ENCODE measurements at regions not wholly inside any gene's neighbourhood (a gene's known extent, or its start where the extent isn't known, plus 50 kb on each side); places are given as distances from the start of the nearest gene placed in this dataset.

DNA sequence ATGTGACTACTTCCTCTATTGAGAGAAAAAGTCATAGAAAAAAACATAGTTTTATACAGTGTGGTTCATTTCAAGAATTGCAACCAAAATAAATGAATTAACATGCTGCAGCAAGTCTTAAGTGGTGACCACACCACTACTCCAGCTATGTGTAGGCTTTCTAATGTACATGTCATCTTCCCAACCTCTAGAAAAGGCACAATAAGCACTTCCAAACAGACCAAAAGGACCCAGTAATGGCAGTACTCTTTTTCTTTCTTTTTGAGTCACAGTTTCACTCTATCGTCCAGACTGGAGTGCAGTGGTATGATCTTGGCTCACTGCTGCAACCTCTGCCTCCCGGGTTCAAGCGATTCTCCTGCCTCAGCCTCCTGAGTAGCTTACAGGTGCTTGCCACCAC, 219.3 kb upstream of the KBTBD8 start:
- Histone ChIP-seq H3K4me3 (ENCODE audit: low read length in 2 of 2) (no peak overlapping the region), H3K9ac (ENCODE audit: low read length in 2 of 2) (no peak overlapping the region), H3K27ac (ENCODE audit: low read length) (no peak overlapping the region), H3K4me1 (ENCODE audit: control insufficient read depth, insufficient read depth, low read length) (no peaks in the 10 kb centered on the region), H3K27me3 (ENCODE audit: control insufficient read depth in 1 of 2, insufficient read depth in 2 of 2, low read length in 2 of 2) (no peaks in the 10 kb centered on the region), H3K36me3 (ENCODE audit: control insufficient read depth in 2 of 2, insufficient read depth in 2 of 2, low read length in 2 of 2) (no peaks in the 10 kb centered on the region), H3K9me3 (ENCODE audit: control insufficient read depth in 2 of 2, low read length in 2 of 2) (peaks cover 0 to 2% of the 10 kb centered on the region in 2 donors)

DNA sequence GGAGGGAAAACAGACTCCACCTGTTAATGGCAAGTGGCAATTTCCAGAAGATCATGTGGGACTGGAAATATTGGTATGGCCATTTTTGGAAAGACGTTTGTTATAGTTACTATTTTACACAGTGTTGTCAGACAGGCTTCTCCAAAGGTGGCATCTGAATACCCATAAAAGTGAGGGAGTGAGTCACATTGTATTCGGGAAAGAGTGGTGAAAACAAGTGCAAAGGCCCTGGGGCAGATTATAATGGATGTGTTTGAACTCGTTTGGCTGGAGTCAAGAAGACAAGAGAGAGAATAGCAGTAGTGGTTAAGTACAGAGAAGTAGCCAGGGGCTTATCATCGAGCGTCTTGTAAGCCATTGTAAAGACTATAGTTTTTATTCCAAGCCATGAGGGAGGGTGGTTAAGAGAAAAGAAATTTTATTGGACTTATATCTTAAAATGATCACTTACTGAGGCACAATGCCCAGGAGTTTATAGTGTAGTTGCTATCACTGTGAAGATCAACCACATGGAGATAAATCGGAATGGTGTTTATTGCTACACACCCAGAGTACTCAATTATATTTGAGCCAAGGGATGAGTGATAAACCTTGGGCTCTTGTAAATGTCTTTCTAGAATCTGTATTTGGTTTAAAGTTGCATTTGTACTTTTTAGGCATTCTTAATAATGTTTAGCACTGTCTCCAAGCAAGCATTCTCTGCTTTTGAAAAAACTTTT, 212.8 kb upstream of the KBTBD8 start:
- Histone ChIP-seq H3K9me3 (ENCODE audit: control insufficient read depth in 2 of 2, low read length in 2 of 2) (peaks cover 0 to 2% of the 10 kb centered on the region in 2 donors), H3K27ac (ENCODE audit: low read length) (no peak overlapping the region), H3K36me3 (ENCODE audit: control insufficient read depth in 2 of 2, insufficient read depth in 2 of 2, low read length in 2 of 2) (no peaks in the 10 kb centered on the region), H3K4me3 (ENCODE audit: low read length in 2 of 2) (no peak overlapping the region), H3K9ac (ENCODE audit: low read length in 2 of 2) (no peak overlapping the region), H3K4me1 (ENCODE audit: control insufficient read depth, insufficient read depth, low read length) (no peaks in the 10 kb centered on the region), H3K27me3 (ENCODE audit: control insufficient read depth in 1 of 2, insufficient read depth in 2 of 2, low read length in 2 of 2) (no peaks in the 10 kb centered on the region)

DNA sequence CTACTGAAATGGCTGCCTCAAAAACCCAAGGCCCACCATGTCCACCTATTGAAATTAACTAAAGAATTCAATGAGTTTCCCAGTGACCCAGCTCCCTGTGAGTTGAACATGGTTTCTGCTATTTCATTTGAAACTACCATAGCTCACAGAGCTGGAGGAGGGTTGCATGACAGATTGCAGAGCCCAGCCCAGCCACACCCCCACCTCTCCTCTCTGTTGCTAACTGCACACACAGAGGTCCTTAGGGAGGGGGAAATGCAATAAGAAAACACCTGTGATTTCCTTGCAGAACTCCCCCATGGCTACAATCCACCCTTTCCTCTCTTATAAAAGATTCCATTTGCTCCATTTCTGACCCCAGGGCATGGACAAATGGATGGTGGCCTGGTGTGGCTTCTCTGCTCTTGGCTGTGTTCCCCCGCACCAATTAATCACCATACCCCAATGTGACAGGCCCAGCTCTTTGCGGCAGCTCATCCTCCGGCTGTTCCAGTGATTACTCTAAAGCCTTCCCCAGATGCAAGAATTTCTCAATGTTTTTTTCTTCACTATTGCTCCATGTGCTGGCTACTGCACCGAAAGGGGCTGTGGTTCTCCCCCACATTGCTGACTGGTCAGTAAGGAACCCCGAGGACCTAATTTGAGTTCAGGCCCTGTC, 208.4 kb upstream of the KBTBD8 start:
- Histone ChIP-seq H3K4me1 (ENCODE audit: control insufficient read depth, insufficient read depth, low read length) (no peaks in the 10 kb centered on the region), H3K4me3 (ENCODE audit: low read length in 2 of 2) (no peak overlapping the region), H3K27ac (ENCODE audit: low read length) (no peak overlapping the region), H3K9me3 (ENCODE audit: control insufficient read depth in 2 of 2, low read length in 2 of 2) (no peaks in the 10 kb centered on the region), H3K27me3 (ENCODE audit: control insufficient read depth in 1 of 2, insufficient read depth in 2 of 2, low read length in 2 of 2) (no peaks in the 10 kb centered on the region), H3K9ac (ENCODE audit: low read length in 2 of 2) (no peak overlapping the region), H3K36me3 (ENCODE audit: control insufficient read depth in 2 of 2, insufficient read depth in 2 of 2, low read length in 2 of 2) (no peaks in the 10 kb centered on the region)

DNA sequence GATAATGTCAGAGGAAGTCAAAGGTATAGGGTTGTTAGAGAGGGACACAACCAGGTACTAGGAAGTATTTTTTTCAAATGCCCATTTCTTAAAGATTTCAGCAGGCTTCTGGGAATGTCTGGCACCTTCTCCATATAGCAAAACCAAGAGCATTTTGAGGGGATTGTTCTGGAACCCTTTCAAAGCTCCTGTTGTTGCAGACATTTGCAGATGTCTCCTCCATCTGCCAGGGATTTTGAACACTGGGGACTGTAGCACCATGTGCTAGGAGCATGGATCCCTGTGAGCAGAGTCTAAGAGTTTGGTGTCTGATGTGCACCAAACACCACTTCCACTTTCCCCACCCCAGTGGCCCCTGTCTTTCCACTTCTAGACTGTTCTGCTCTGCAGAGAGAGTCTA, 206.0 kb upstream of the KBTBD8 start:
- H3K9ac ChIP-seq (ENCODE audit: low read length in 2 of 2), result no peak overlapping the region
- no peaks in the 10 kb centered on the region for H3K27me3 ChIP-seq (ENCODE audit: control insufficient read depth in 1 of 2, insufficient read depth in 2 of 2, low read length in 2 of 2)
- no peaks in the 10 kb centered on the region for H3K4me1 ChIP-seq (ENCODE audit: control insufficient read depth, insufficient read depth, low read length)
- no peaks in the 10 kb centered on the region for H3K36me3 ChIP-seq (ENCODE audit: control insufficient read depth in 2 of 2, insufficient read depth in 2 of 2, low read length in 2 of 2)
- no peak overlapping the region for H3K4me3 ChIP-seq (ENCODE audit: low read length in 2 of 2)
- H3K9me3 ChIP-seq (ENCODE audit: control insufficient read depth in 2 of 2, low read length in 2 of 2), result no peaks in the 10 kb centered on the region
- H3K27ac ChIP-seq (ENCODE audit: low read length), result no peak overlapping the region

DNA sequence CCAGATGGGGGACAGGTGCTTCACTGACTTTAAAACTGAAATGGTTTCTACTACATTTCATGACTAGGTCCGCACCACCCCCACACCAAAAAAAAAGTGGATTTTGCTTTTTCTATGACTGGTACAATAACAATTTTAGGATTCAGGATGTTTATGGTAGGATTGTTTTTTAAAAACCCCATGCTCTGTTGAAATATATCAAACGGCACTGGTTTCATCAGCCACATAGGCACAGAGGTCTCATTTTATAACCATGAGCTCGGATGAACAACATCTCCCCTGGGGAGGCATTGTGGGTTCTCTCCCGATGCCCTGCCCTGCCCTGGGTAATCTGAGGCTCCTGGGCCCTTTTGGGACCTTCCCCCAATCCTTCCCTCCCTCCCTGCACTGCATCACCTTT, 202.7 kb upstream of the KBTBD8 start:
- Histone ChIP-seq H3K27ac (ENCODE audit: low read length) (no peak overlapping the region), H3K9ac (ENCODE audit: low read length in 2 of 2) (no peak overlapping the region), H3K9me3 (ENCODE audit: control insufficient read depth in 2 of 2, low read length in 2 of 2) (no peaks in the 10 kb centered on the region), H3K27me3 (ENCODE audit: control insufficient read depth in 1 of 2, insufficient read depth in 2 of 2, low read length in 2 of 2) (no peaks in the 10 kb centered on the region), H3K4me1 (ENCODE audit: control insufficient read depth, insufficient read depth, low read length) (peaks cover 3% of the 10 kb centered on the region), H3K4me3 (ENCODE audit: low read length in 2 of 2) (no peak overlapping the region), H3K36me3 (ENCODE audit: control insufficient read depth in 2 of 2, insufficient read depth in 2 of 2, low read length in 2 of 2) (no peaks in the 10 kb centered on the region)

DNA sequence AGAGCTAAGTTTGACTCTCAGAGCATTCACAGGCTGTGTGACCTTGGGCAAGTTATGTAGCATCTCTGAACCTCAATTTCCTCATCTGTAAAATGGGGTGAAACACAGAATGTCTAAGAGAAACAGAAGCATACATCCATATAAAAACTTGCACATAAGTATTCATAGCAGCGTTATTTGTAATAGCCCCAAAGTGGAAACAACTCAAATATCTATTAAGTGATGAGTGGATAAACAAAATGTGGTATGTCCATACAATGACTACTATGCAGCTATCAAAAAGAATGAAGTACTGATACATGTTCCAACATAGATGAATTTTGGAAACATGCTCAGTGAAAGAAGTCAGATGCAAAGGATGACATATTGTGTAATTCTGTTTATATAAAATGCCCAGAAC, 201.8 kb upstream of the KBTBD8 start:
- Histone ChIP-seq H3K4me3 (ENCODE audit: low read length in 2 of 2) (no peak overlapping the region), H3K27ac (ENCODE audit: low read length) (no peak overlapping the region), H3K9me3 (ENCODE audit: control insufficient read depth in 2 of 2, low read length in 2 of 2) (no peaks in the 10 kb centered on the region), H3K4me1 (ENCODE audit: control insufficient read depth, insufficient read depth, low read length) (peaks cover 3% of the 10 kb centered on the region), H3K9ac (ENCODE audit: low read length in 2 of 2) (no peak overlapping the region), H3K36me3 (ENCODE audit: control insufficient read depth in 2 of 2, insufficient read depth in 2 of 2, low read length in 2 of 2) (no peaks in the 10 kb centered on the region), H3K27me3 (ENCODE audit: control insufficient read depth in 1 of 2, insufficient read depth in 2 of 2, low read length in 2 of 2) (no peaks in the 10 kb centered on the region)

DNA sequence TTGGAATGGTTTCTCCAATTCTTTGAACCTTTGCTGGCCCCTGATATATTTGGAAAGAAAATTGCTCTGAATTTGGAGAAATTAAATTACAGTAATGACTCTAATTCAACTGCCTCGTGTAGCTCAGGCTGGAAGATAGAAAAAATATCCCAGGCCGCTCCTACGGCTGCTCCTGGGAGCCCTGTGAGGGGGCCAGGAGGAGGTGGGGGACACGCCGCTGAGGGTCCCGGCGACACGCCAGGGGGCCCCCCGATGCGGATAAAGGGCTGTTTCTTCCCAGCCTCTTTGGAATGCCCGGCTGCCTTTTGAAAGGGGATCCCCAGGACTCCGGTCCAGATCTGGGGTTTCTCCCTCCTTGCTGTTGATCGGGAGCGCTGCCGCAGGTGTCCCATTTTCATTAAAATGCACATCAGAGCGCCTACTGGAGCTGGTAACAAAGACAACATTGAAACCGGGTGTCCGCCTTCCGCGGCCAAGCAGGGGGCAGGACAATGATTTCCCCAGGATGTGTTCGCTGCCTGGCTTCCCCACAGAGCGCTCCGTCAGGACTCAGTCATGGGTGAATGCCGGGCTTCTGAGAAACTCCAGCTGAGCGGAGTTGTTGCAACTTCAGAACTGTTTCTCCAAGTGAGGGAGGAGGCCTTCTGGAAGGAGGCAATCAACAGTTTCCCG, 200.1 kb upstream of the KBTBD8 start:
- peaks cover 4% of the 10 kb centered on the region for H3K4me1 ChIP-seq (ENCODE audit: control insufficient read depth, insufficient read depth, low read length)
- peak overlapping the region in 1 of 2 donors; percentile 55 for H3K9ac ChIP-seq (ENCODE audit: low read length in 2 of 2)
- no peaks in the 10 kb centered on the region for H3K27me3 ChIP-seq (ENCODE audit: control insufficient read depth in 1 of 2, insufficient read depth in 2 of 2, low read length in 2 of 2)
- H3K9me3 ChIP-seq (ENCODE audit: control insufficient read depth in 2 of 2, low read length in 2 of 2), result no peaks in the 10 kb centered on the region
- no peak overlapping the region for H3K27ac ChIP-seq (ENCODE audit: low read length)
- peak overlapping the region; percentile 29 to 59 for H3K4me3 ChIP-seq (ENCODE audit: low read length in 2 of 2)
- H3K36me3 ChIP-seq (ENCODE audit: control insufficient read depth in 2 of 2, insufficient read depth in 2 of 2, low read length in 2 of 2), result no peaks in the 10 kb centered on the region

DNA sequence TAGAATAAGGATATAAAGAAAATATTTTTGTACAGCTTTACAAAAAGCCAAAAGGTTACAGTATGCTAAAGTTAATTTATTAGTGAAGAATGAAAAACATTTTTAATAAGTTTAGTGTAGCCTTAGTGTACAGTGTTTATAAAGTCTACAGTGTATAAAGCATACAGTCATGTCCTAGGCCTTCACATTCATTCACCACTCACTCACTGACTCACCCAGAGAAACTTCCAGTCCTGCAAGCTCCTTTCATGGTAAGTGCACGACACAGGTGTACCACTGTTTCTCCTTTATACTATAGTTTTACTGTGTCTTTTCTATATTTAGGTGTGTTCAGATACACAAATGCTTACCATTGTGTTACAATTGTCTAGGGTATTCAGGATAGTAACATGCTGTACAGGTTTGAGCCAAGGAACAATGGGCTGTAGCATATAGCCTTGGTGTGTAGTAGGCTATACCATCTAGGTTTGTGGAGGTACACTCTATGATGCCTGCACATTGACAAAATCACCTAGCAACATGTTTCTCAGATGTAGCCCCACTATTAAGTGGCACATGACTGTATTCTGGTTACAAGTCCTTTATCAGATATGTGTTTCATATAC, 197.1 kb upstream of the KBTBD8 start:
- no peak overlapping the region for H3K9ac ChIP-seq (ENCODE audit: low read length in 2 of 2)
- no peak overlapping the region for H3K27ac ChIP-seq (ENCODE audit: low read length)

DNA sequence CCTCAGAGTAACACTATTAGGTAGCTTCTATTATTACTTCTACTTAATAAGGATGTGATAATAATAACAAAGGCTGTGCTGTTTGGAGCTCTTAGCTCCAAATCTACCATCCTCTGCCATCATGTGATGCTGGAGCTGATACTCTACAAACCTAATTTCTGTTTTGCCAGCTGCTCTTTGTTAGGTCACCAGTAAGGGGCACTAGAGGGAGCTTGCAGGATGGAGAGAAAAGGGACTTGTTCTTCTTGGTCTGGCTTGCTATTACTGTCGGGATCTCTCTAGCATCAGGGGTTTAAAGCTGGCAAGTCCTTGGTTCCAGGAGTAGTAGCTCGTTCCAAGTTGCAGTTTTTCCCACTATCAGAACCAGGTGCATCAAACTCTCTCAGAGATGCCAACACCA, 194.9 kb upstream of the KBTBD8 start:
- no peaks in the 10 kb centered on the region for H3K9me3 ChIP-seq (ENCODE audit: control insufficient read depth in 2 of 2, low read length in 2 of 2)
- H3K4me3 ChIP-seq (ENCODE audit: low read length in 2 of 2), result no peak overlapping the region
- H3K4me1 ChIP-seq (ENCODE audit: control insufficient read depth, insufficient read depth, low read length), result peaks cover 13% of the 10 kb centered on the region
- H3K9ac ChIP-seq (ENCODE audit: low read length in 2 of 2), result no peak overlapping the region
- H3K36me3 ChIP-seq (ENCODE audit: control insufficient read depth in 2 of 2, insufficient read depth in 2 of 2, low read length in 2 of 2), result no peaks in the 10 kb centered on the region
- H3K27me3 ChIP-seq (ENCODE audit: control insufficient read depth in 1 of 2, insufficient read depth in 2 of 2, low read length in 2 of 2), result no peaks in the 10 kb centered on the region
- no peak overlapping the region for H3K27ac ChIP-seq (ENCODE audit: low read length)

More for the DNA sequence above, 197.1 kb upstream of the KBTBD8 start:
- Histone ChIP-seq H3K27me3 (ENCODE audit: control insufficient read depth in 1 of 2, insufficient read depth in 2 of 2, low read length in 2 of 2) (no peaks in the 10 kb centered on the region), H3K4me3 (ENCODE audit: low read length in 2 of 2) (no peak overlapping the region), H3K4me1 (ENCODE audit: control insufficient read depth, insufficient read depth, low read length) (peaks cover 13% of the 10 kb centered on the region), H3K36me3 (ENCODE audit: control insufficient read depth in 2 of 2, insufficient read depth in 2 of 2, low read length in 2 of 2) (no peaks in the 10 kb centered on the region), H3K9me3 (ENCODE audit: control insufficient read depth in 2 of 2, low read length in 2 of 2) (no peaks in the 10 kb centered on the region)

DNA sequence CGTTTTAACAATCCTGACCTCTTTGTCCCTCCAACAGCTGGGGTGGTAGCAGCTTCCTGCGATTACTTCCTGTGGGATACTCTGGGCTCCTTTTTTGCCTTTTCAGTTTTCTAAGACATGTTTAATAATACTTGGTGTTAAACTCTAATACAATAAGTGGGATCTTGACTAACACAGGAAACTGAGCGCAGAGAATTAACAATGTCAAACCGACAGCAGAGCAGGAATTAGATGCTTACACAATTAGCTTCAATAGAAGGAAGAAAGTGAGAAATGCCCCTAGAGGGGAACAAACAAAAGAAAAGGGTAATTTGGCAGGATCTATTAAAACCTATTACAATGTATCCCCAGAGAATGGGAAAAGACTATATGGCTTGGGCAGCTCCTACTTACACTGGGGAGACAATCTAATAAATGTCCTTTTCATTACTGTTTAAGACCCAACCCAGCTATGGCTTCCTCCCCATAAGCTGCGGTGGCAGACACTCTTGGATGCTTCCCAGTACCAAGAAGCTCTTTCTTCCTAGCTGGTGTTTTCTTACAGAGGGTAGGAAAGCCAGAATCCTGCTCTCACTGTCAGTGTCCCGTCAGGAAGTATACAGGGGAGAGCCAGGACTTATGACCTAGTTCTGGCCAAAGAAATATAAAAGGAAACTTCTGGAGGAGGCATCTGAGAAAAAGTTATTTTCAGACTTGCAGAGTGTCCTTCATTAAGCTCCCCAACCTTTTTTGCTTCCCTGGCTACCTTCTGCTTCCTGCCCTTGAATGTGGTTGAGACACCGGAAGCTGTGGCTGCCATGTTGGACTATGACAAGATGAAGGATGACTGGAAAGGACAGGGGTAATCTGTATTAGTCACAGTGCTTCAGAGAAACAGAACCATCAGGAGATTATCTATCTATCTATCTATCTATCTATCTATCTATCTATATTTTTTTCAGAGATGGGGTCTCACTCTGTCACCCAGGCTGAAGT, 194.1 kb upstream of the KBTBD8 start:
- H3K27ac ChIP-seq (ENCODE audit: low read length), result no peak overlapping the region
- H3K36me3 ChIP-seq (ENCODE audit: control insufficient read depth in 2 of 2, insufficient read depth in 2 of 2, low read length in 2 of 2), result no peaks in the 10 kb centered on the region
- H3K27me3 ChIP-seq (ENCODE audit: control insufficient read depth in 1 of 2, insufficient read depth in 2 of 2, low read length in 2 of 2), result no peaks in the 10 kb centered on the region
- H3K9me3 ChIP-seq (ENCODE audit: control insufficient read depth in 2 of 2, low read length in 2 of 2), result no peaks in the 10 kb centered on the region
- H3K9ac ChIP-seq (ENCODE audit: low read length in 2 of 2), result no peak overlapping the region
- no peak overlapping the region for H3K4me3 ChIP-seq (ENCODE audit: low read length in 2 of 2)
- H3K4me1 ChIP-seq (ENCODE audit: control insufficient read depth, insufficient read depth, low read length), result peaks cover 10% of the 10 kb centered on the region
